NOMO-1 (cell line): ENCODE measurements at regions not wholly inside any gene's neighbourhood (a gene's known extent, or its start where the extent isn't known, plus 50 kb on each side); places are given as distances from the start of the nearest gene placed in this dataset.
"Not testable (repeated sequence)": the region's sequence is repeated elsewhere in the genome, so short reads cannot be mapped to it uniquely, and the experiment has no call there.

Source experiments
- DNase-seq, 2 experiments: peaks; one replicate each; lab custom pipeline; 2025; ENCODE audit not compliant: unreplicated experiment in 2 of 2; lab: John Stamatoyannopoulos, UW

GRCh38 chr7:142575351-142575750 lies 173.9 kb upstream of the PRSS1 start:
- not testable (repeated sequence) for DNase-seq

- no peak for DNase-seq
Measured at GRCh38 chr7:142571581-142571980, 177.7 kb upstream of the PRSS1 start.

- no peak for DNase-seq
Measured at GRCh38 chr7:142569851-142570250, 179.4 kb upstream of the PRSS1 start.

- DNase-seq, result peak in 1 of 2 experiments; percentile 28
Measured at GRCh38 chr7:142568435-142569097, 180.7 kb upstream of the PRSS1 start.

- no peak for DNase-seq
Measured at GRCh38 chr7:142567201-142568075, 181.8 kb upstream of the PRSS1 start.

GRCh38 chr7:142566271-142566670 lies 183.0 kb upstream of the PRSS1 start:
- DNase-seq, result no peak

- not testable (repeated sequence) for DNase-seq
Measured at GRCh38 chr7:142564125-142564524, 185.1 kb upstream of the PRSS1 start.

GRCh38 chr7:142563470-142563869 lies 185.8 kb upstream of the PRSS1 start:
- no peak for DNase-seq

GRCh38 chr7:142562688-142563087 lies 186.6 kb upstream of the PRSS1 start:
- no peak for DNase-seq

- not testable (repeated sequence) for DNase-seq
Measured at GRCh38 chr7:142561396-142561795, 187.9 kb upstream of the PRSS1 start.

GRCh38 chr7:142560770-142561169 lies 188.5 kb upstream of the PRSS1 start:
- DNase-seq, result not testable (repeated sequence)

GRCh38 chr7:142560166-142560565 lies 189.1 kb upstream of the PRSS1 start:
- DNase-seq, result no peak

GRCh38 chr7:142557971-142558582 lies 191.2 kb upstream of the PRSS1 start:
- DNase-seq, result peak in 1 of 2 experiments; percentile 10

- peak; percentile 12 to 34 for DNase-seq
Measured at GRCh38 chr7:142556740-142557139, 192.5 kb upstream of the PRSS1 start.

- DNase-seq, result no peak
Measured at GRCh38 chr7:142554560-142555532, 194.4 kb upstream of the PRSS1 start.

- DNase-seq, result no peak
Measured at GRCh38 chr7:142553216-142553615, 196.1 kb upstream of the PRSS1 start.

GRCh38 chr7:142548978-142549377 lies 200.3 kb upstream of the PRSS1 start:
- no peak for DNase-seq

- DNase-seq, result no peak
Measured at GRCh38 chr7:142546452-142546851, 202.8 kb upstream of the PRSS1 start.

GRCh38 chr7:142542942-142543341 lies 206.3 kb upstream of the PRSS1 start:
- no peak for DNase-seq

- no peak for DNase-seq
Measured at GRCh38 chr7:142542105-142542504, 207.2 kb upstream of the PRSS1 start.
